ENCODE measurements at regions not wholly inside any gene's neighbourhood (a gene's known extent, or its start where the extent isn't known, plus 50 kb on each side); places are given as distances from the start of the nearest gene placed in this dataset.

DNA sequence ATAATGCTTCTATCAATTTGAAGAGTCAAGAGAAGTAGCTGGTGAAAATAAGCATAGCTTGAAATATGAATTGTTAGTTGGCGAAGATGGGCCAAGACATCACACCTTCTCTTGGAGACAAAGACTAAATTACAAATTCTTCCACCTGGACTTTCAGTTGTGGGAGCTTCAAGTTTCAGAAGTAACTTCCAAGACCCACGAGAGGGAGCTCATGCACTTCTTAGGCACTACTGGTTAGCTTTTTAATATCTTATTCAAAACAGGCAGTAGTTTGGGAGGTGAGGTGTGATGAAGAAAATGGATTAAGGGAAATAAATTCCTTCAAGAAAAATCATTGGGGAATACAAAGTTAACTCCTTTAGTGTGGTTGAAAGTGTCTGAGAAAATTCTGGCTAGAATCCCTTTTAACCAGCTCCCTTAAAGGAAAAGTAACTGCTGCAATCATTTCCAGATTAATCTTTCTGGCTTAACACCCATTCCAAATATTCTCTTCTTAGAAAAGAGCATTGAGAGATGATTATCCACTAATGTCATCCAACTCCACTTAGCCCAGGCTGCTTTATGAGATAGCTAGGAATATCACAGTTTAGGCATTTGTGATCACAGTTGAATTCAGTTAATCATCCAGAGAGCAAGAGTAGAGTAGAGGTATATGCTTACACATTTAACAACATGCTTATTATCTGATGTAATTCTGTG lies 139.5 kb upstream of the DMRTA1 start:
- ATAC-seq (peak; percentile 63 to 88 (median 86)), FAIRE-seq (no peak), DNase-seq (peak in 3 of 6 donors; percentile 7 to 41 (median 28))
- Histone ChIP-seq H3K27me3 (no peaks in the 10 kb centered on the region), H3K27ac (no peak overlapping the region), H3K4me1 (no peaks in the 10 kb centered on the region), H3K36me3 (no peaks in the 10 kb centered on the region), H3K9me3 (no peaks in the 10 kb centered on the region), H3K4me3 (no peak overlapping the region)
- intact Hi-C loops (cut with DNase I), result loop anchor here in 1 of 3 donors (5.0 kb wide), 1 partner anchor 145 kb away; no protein-coding TSS in a partner anchor
- 11 to 19% methylated on average over 2 of the region's 2 CpGs for WGBS, 2 donors
- TF ChIP-seq, protein P1, sequence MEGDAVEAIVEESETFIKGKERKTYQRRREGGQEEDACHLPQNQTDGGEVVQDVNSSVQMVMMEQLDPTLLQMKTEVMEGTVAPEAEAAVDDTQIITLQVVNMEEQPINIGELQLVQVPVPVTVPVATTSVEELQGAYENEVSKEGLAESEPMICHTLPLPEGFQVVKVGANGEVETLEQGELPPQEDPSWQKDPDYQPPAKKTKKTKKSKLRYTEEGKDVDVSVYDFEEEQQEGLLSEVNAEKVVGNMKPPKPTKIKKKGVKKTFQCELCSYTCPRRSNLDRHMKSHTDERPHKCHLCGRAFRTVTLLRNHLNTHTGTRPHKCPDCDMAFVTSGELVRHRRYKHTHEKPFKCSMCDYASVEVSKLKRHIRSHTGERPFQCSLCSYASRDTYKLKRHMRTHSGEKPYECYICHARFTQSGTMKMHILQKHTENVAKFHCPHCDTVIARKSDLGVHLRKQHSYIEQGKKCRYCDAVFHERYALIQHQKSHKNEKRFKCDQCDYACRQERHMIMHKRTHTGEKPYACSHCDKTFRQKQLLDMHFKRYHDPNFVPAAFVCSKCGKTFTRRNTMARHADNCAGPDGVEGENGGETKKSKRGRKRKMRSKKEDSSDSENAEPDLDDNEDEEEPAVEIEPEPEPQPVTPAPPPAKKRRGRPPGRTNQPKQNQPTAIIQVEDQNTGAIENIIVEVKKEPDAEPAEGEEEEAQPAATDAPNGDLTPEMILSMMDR (IDR thresholded peaks at IDR 0.05), result peak; percentile 18 to 48 (median 48)

DNA sequence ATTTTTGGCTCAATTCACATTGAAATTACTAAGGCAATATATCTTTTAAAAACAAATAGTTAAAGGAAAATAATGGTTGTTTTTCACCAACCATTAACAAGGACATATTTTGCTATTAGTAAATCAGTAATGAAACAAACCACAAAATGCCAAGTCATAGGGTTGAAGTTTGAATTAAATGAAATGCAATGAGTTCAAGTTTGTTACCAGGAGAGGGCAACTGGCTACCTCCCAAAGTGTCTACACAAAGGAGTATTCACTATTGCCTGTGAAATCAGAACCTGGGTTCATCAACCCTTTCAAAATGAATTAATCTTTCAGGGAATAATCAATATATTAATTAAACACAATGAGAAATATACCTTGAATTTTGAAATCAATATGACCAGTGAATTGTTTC lies 138.4 kb upstream of the DMRTA1 start:
- Histone ChIP-seq H3K4me1 (no peaks in the 10 kb centered on the region), H3K27ac (no peak overlapping the region), H3K9me3 (no peaks in the 10 kb centered on the region), H3K36me3 (no peaks in the 10 kb centered on the region), H3K4me3 (no peak overlapping the region), H3K27me3 (no peaks in the 10 kb centered on the region)
- TF ChIP-seq, protein P1 (IDR thresholded peaks at IDR 0.05), result no peak
- no peak for DNase-seq
- FAIRE-seq, result no peak
- intact Hi-C loops (cut with DNase I), result loop anchor here in 1 of 3 donors (5.0 kb wide), 1 partner anchor 144 kb away; no protein-coding TSS in a partner anchor
- peak in 3 of 4 donors; percentile 40 to 51 (median 46) for ATAC-seq

- WGBS, 2 donors, result 75 to 81% methylated on average over 1 of the region's 1 CpG
Observed at GRCh38 chr9:22316645-22317044, 130.0 kb upstream of the DMRTA1 start.

GRCh38 chr9:22331533-22331932 lies 115.1 kb upstream of the DMRTA1 start:
- no peak overlapping the region for H3K4me3 ChIP-seq
- H3K27me3 ChIP-seq, result no peaks in the 10 kb centered on the region
- ATAC-seq, result no peak
- no peaks in the 10 kb centered on the region for H3K4me1 ChIP-seq
- FAIRE-seq, result no peak
- TF ChIP-seq, protein P1 (IDR thresholded peaks at IDR 0.05), result no peak
- no peak for DNase-seq
- intact Hi-C loops (cut with DNase I), result no loop called here
- no peak overlapping the region for H3K27ac ChIP-seq
- H3K36me3 ChIP-seq, result no peaks in the 10 kb centered on the region
- no peaks in the 10 kb centered on the region for H3K9me3 ChIP-seq

More at GRCh38 chr9:22316645-22317044, 130.0 kb upstream of the DMRTA1 start:
- Histone ChIP-seq H3K27ac (no peak overlapping the region), H3K4me3 (no peak overlapping the region), H3K4me1 (no peaks in the 10 kb centered on the region), H3K27me3 (peaks cover 0 to 3% (median 0%) of the 10 kb centered on the region in 4 donors), H3K9me3 (no peaks in the 10 kb centered on the region), H3K36me3 (no peaks in the 10 kb centered on the region)
- intact Hi-C loops (cut with DNase I), result no loop called here
- DNase-seq, result no peak
- no peak for FAIRE-seq
- TF ChIP-seq, protein P1 (IDR thresholded peaks at IDR 0.05), result no peak
- no peak for ATAC-seq

DNA sequence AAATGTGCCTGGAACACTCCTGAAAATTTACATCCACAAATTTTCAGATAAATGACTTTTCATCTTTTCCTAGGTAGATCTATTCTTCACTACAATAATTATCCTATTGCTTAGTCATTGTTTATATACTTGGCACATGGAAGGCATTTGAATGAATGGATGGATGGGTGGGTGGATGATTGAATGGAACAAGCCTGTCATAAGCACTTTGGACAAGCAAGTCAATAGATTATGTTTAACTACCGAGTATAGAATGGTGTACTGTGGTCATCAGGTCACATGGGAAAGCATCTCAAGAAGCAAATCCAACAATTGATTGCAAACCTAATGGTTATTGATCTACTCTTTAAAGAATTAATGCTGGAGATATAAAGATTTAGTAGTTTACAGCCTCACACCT lies 114.4 kb upstream of the DMRTA1 start:
- H3K36me3 ChIP-seq, result no peaks in the 10 kb centered on the region
- intact Hi-C loops (cut with DNase I), result no loop called here
- ATAC-seq (no peak), FAIRE-seq (no peak), DNase-seq (no peak)
- no peaks in the 10 kb centered on the region for H3K27me3 ChIP-seq
- TF ChIP-seq, protein P1 (IDR thresholded peaks at IDR 0.05), result no peak
- H3K4me3 ChIP-seq, result no peak overlapping the region
- 8 to 10% methylated on average over 1 of the region's 1 CpG for WGBS, 2 donors
- no peak overlapping the region for H3K27ac ChIP-seq
- H3K4me1 ChIP-seq, result no peaks in the 10 kb centered on the region
- no peaks in the 10 kb centered on the region for H3K9me3 ChIP-seq
